ENCODE measurements at regions not wholly inside any gene's neighbourhood (a gene's known extent, or its start where the extent isn't known, plus 50 kb on each side); places are given as distances from the start of the nearest gene placed in this dataset.
"Not testable (repeated sequence)": the region's sequence is repeated elsewhere in the genome, so short reads cannot be mapped to it uniquely, and the experiment has no call there.

- DNase-seq, result no peak
Measured at GRCh38 chr16:51524555-51525373, 373.7 kb upstream of the SALL1 start.

GRCh38 chr16:51524070-51524469 is 373.0 kb upstream of the SALL1 start:
- DNase-seq, result no peak

GRCh38 chr16:51523400-51523799 is 372.3 kb upstream of the SALL1 start:
- no peak for DNase-seq

GRCh38 chr16:51522902-51523301 is 371.8 kb upstream of the SALL1 start:
- no peak for DNase-seq

- not testable (repeated sequence) for DNase-seq
Measured at GRCh38 chr16:51516960-51517359, 365.9 kb upstream of the SALL1 start.

GRCh38 chr16:51510416-51510815 is 359.3 kb upstream of the SALL1 start:
- no peak for DNase-seq

- no peak for DNase-seq
Measured at GRCh38 chr16:51509336-51509735, 358.3 kb upstream of the SALL1 start.

- no peak for DNase-seq
Measured at GRCh38 chr16:51508490-51509212, 357.6 kb upstream of the SALL1 start.

- no peak for DNase-seq
Measured at GRCh38 chr16:51507286-51507685, 356.2 kb upstream of the SALL1 start.

- DNase-seq, result no peak
Measured at GRCh38 chr16:51500306-51500705, 349.2 kb upstream of the SALL1 start.

- DNase-seq, result no peak
Measured at GRCh38 chr16:51497541-51498211, 346.6 kb upstream of the SALL1 start.

- no peak for DNase-seq
Measured at GRCh38 chr16:51490866-51491265, 339.8 kb upstream of the SALL1 start.

GRCh38 chr16:51487880-51488279 is 336.8 kb upstream of the SALL1 start:
- DNase-seq, result no peak

- no peak for DNase-seq
Measured at GRCh38 chr16:51474414-51475091, 323.5 kb upstream of the SALL1 start.

GRCh38 chr16:51473091-51473490 is 322.0 kb upstream of the SALL1 start:
- DNase-seq, result no peak

- DNase-seq, result no peak
Measured at GRCh38 chr16:51470492-51470891, 319.4 kb upstream of the SALL1 start.

- no peak for DNase-seq
Measured at GRCh38 chr16:51464996-51465395, 313.9 kb upstream of the SALL1 start.

GRCh38 chr16:51461255-51461654 is 310.2 kb upstream of the SALL1 start:
- no peak for DNase-seq

GRCh38 chr16:51458356-51459140 is 307.5 kb upstream of the SALL1 start:
- DNase-seq, result no peak

- peak; percentile 11 for DNase-seq
Measured at GRCh38 chr16:51457775-51458174, 306.7 kb upstream of the SALL1 start.

- no peak for DNase-seq
Measured at GRCh38 chr16:51455398-51455797, 304.3 kb upstream of the SALL1 start.

- no peak for DNase-seq
Measured at GRCh38 chr16:51453251-51453650, 302.2 kb upstream of the SALL1 start.
